ENCODE measurements at regions not wholly inside any gene's neighbourhood (a gene's known extent, or its start where the extent isn't known, plus 50 kb on each side); places are given as distances from the start of the nearest gene placed in this dataset.
"Not testable (repeated sequence)": the region's sequence is repeated elsewhere in the genome, so short reads cannot be mapped to it uniquely, and the experiment has no call there.

DNA sequence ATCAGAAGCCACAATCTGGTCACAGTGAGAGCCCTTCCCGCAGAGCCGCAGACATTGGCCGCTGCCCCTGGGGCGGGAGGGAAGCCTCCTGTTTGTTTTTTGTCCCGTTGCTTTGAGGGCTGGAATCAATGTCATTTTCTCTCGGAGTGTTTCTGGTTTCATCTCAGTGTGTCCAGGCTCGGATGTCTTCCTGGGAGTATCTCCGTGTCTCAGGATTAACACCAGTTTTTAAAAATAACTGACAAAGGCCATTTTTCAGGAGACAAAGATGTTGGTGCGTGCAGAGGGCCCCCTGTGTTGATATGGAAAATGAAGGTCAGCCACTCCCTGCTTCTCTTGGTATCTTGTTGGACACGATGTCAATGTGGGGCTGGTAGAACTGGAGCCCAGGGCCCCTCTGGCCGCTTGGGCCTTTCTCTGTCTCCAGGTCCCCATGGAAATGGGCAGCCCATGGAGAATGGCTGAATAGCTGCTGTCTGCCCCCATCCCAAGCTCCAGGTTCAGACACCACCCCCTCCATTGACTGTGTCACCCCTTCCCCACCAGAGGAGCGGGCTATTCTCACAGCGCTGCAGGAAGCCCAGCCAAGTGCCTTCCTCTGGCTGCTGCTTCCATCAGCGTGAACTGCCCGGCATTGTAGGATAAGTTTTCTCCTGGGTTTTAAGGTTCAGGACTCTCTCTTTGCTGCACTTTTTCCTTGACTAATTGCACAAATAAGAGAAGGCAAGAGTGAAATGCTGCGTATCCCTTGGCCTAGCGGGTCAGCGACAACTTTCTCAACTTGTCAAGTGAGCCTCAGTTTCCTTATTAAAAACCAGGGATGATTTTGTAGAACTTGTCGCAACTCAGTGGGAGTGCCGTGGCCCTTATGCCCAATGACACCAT, 72.2 kb upstream of the METTL9 start:
- H3K4me3 ChIP-seq (ENCODE audit: low read depth in 1 of 2, low read length in 2 of 2): no peak overlapping the region
- H3K27ac ChIP-seq (ENCODE audit: low read depth, low read length): no peak overlapping the region

DNA sequence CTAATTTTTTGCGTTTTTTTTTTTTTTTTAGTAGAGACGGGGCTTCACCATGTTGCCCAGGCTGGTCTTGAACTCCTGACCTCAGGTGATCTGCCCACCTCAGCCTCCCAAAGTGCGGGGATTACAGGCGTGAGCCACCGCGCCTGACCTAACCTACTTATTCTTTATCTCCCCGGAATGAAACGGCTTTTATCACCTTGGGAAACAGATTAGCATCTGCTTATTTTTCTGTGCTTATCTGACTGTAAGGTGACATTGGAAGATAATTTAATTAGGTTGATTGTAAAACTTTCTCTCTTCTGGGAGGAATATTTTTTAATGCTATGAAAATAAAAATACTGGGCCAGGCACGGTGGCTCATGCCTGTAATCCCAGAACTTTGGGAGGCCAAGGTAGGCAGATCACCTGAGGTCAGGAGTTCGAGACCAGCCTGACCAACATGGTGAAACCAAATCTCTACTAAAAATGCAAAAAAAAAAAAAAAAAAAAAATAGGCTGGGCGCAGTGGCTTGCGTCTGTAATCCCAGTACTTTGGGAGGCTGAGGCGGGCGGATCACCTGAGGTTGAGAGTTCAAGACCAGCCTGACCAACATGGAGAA, 70.2 kb upstream of the METTL9 start:
- not testable (repeated sequence) for H3K27me3 ChIP-seq (ENCODE audit: control insufficient read depth in 1 of 2, insufficient read depth in 2 of 2, low read length in 2 of 2); H3K4me1 ChIP-seq (ENCODE audit: insufficient read depth, low read length); H3K9me3 ChIP-seq (ENCODE audit: low read length); H3K9ac ChIP-seq (ENCODE audit: low read length); H3K27ac ChIP-seq (ENCODE audit: low read depth, low read length); H3K4me3 ChIP-seq (ENCODE audit: low read depth in 1 of 2, low read length in 2 of 2); H3K36me3 ChIP-seq (ENCODE audit: insufficient read depth, low read length)

More for the DNA sequence above, 72.2 kb upstream of the METTL9 start:
- Histone ChIP-seq H3K9ac (ENCODE audit: low read length) (no peak overlapping the region), H3K36me3 (ENCODE audit: insufficient read depth, low read length) (no peaks in the 10 kb centered on the region), H3K4me1 (ENCODE audit: insufficient read depth, low read length) (no peaks in the 10 kb centered on the region), H3K9me3 (ENCODE audit: low read length) (no peaks in the 10 kb centered on the region), H3K27me3 (ENCODE audit: control insufficient read depth in 1 of 2, insufficient read depth in 2 of 2, low read length in 2 of 2) (no peaks in the 10 kb centered on the region)

DNA sequence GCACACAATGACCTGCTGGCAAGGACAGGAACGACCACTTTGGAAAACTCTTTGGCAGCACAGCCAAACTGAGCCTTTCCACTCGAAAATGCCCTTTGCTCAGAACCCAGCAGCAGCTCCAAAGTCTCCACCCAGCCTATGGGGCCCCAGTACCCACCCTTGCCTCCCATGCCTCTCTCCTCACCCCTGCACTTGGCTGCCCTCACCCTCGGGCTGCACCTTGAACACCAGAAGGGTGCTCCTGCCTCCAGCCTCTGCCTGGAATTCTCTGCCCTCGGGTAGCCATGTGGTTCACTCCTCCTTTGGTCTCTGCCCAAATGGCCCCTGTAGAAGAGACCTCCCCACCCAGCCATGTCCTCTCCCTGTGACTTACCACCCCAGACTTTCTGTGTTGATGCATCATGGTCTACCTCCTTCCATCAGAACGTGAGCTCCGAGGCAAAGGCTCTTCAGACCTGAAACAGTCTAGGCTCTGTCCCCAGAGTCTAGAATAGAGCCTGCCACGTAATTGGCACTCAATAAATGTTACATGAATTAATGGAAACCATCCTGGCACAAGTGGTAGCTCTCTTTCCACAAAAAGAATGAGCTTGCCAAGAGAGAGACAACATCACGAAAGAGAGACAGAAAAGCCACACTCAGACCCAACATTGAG, 68.5 kb upstream of the METTL9 start:
- H3K4me1 ChIP-seq (ENCODE audit: insufficient read depth, low read length); H3K4me3 ChIP-seq (ENCODE audit: low read depth in 1 of 2, low read length in 2 of 2); H3K9ac ChIP-seq (ENCODE audit: low read length); H3K27ac ChIP-seq (ENCODE audit: low read depth, low read length); H3K36me3 ChIP-seq (ENCODE audit: insufficient read depth, low read length); H3K27me3 ChIP-seq (ENCODE audit: control insufficient read depth in 1 of 2, insufficient read depth in 2 of 2, low read length in 2 of 2); H3K9me3 ChIP-seq (ENCODE audit: low read length): not testable (repeated sequence)

DNA sequence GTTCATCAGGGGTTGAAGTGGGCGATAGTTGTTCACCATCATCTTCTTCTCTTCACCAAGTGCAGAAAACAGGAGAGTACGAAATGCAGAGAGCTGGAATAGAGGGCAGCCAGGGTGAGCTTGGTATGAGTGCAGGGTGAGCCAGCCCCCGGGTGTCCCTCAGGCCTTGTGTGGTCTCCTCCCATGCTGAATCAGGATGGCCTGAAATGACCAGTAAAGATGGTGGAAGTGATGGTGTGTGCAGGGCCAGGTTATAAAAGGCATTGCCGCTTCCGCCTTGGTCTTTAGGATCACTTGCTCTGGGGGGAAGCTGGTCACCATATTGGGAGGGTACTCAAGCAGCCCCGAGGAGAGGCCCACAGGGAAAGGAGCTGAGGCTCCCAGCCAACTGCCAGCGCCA, 66.4 kb upstream of the METTL9 start:
- not testable (repeated sequence) for H3K9me3 ChIP-seq (ENCODE audit: low read length); H3K36me3 ChIP-seq (ENCODE audit: insufficient read depth, low read length); H3K4me1 ChIP-seq (ENCODE audit: insufficient read depth, low read length); H3K27me3 ChIP-seq (ENCODE audit: control insufficient read depth in 1 of 2, insufficient read depth in 2 of 2, low read length in 2 of 2); H3K4me3 ChIP-seq (ENCODE audit: low read depth in 1 of 2, low read length in 2 of 2); H3K27ac ChIP-seq (ENCODE audit: low read depth, low read length); H3K9ac ChIP-seq (ENCODE audit: low read length)

DNA sequence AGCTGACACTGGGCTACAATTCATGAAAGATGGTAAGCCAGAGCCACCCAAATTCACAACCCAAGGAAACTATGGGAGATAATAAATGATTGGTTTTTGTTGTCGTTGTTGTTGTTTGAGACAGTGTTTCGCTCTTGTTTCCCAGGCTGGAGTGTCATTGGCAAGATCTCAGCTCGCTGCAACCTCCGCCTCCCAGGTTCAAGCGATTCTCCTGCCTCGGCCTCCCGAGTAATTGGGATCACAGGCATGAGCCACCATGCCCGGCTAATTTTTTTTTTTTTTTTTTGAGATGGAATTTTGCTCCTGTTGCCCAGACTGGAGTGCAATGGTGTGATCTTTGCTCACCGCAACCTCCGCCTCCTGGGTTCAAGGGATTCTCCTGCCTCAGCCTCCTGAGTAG, 65.9 kb upstream of the METTL9 start:
- H3K9me3 ChIP-seq (ENCODE audit: low read length); H3K27me3 ChIP-seq (ENCODE audit: control insufficient read depth in 1 of 2, insufficient read depth in 2 of 2, low read length in 2 of 2); H3K27ac ChIP-seq (ENCODE audit: low read depth, low read length); H3K9ac ChIP-seq (ENCODE audit: low read length); H3K36me3 ChIP-seq (ENCODE audit: insufficient read depth, low read length); H3K4me1 ChIP-seq (ENCODE audit: insufficient read depth, low read length); H3K4me3 ChIP-seq (ENCODE audit: low read depth in 1 of 2, low read length in 2 of 2): not testable (repeated sequence)

DNA sequence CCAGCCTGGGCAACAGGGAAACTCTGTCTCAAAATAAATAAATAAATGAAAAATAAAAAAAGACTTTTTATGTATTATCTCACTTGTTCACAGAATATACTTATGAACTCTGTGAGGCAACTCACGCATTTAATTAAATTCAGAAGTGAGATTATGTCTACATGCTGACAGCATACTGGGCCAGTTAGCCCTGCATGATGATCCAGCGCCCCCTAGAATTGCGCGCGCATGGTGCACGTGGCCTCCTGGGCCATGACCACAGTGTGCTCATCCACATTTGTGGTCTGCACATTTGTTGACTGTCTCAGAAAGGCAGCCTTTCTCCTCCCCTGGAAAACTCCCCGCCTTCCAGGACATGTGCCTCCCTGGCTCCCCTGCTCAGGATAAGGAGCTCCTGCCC, 64.8 kb upstream of the METTL9 start:
- H3K4me1 ChIP-seq (ENCODE audit: insufficient read depth, low read length); H3K9me3 ChIP-seq (ENCODE audit: low read length); H3K9ac ChIP-seq (ENCODE audit: low read length): not testable (repeated sequence)

DNA sequence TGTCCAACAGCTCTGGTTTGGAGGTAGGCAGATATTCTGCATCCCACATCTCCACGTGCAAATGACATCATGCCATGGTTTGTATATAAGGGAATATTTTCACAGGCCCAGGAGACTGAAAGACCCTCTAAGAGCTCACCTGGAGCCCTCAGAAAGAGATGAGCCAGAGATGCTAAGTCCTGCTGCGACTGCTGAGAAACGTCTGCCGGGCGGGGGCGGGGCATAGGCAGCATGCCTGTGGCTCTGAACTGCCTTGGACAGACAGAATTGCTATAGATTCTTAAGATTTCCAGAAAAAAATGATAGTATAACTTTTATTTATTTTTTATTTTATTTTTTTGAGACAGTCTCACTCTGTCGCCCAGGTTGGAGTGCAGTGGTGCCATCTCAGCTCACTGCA, 64.2 kb upstream of the METTL9 start:
- not testable (repeated sequence) for H3K4me3 ChIP-seq (ENCODE audit: low read depth in 1 of 2, low read length in 2 of 2); H3K27ac ChIP-seq (ENCODE audit: low read depth, low read length); H3K9ac ChIP-seq (ENCODE audit: low read length); H3K4me1 ChIP-seq (ENCODE audit: insufficient read depth, low read length); H3K9me3 ChIP-seq (ENCODE audit: low read length); H3K27me3 ChIP-seq (ENCODE audit: control insufficient read depth in 1 of 2, insufficient read depth in 2 of 2, low read length in 2 of 2); H3K36me3 ChIP-seq (ENCODE audit: insufficient read depth, low read length)

More for the DNA sequence above, 64.8 kb upstream of the METTL9 start:
- not testable (repeated sequence) for H3K27me3 ChIP-seq (ENCODE audit: control insufficient read depth in 1 of 2, insufficient read depth in 2 of 2, low read length in 2 of 2); H3K4me3 ChIP-seq (ENCODE audit: low read depth in 1 of 2, low read length in 2 of 2); H3K27ac ChIP-seq (ENCODE audit: low read depth, low read length); H3K36me3 ChIP-seq (ENCODE audit: insufficient read depth, low read length)

DNA sequence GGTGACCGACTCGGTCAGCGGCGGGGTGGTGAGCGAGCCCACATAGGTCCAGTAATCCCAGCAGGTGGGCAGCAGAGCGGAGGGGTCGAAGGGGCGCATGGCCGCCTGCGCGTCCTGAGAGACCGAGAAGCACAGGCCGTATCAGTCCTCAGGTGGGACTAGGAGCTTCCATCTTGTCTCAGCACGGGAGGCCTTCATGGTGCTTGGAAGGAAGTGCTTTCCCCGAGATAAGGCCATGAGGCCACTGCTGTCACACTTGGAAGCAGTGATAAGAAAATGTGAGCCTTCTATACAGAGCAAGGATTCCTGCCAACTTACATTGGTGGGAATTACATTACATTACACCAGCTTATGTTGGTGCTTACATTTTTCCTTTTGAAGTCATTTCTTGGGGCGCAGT, 62.6 kb upstream of the METTL9 start:
- not testable (repeated sequence) for H3K4me3 ChIP-seq (ENCODE audit: low read depth in 1 of 2, low read length in 2 of 2); H3K27ac ChIP-seq (ENCODE audit: low read depth, low read length); H3K4me1 ChIP-seq (ENCODE audit: insufficient read depth, low read length); H3K9me3 ChIP-seq (ENCODE audit: low read length); H3K36me3 ChIP-seq (ENCODE audit: insufficient read depth, low read length); H3K27me3 ChIP-seq (ENCODE audit: control insufficient read depth in 1 of 2, insufficient read depth in 2 of 2, low read length in 2 of 2); H3K9ac ChIP-seq (ENCODE audit: low read length)

DNA sequence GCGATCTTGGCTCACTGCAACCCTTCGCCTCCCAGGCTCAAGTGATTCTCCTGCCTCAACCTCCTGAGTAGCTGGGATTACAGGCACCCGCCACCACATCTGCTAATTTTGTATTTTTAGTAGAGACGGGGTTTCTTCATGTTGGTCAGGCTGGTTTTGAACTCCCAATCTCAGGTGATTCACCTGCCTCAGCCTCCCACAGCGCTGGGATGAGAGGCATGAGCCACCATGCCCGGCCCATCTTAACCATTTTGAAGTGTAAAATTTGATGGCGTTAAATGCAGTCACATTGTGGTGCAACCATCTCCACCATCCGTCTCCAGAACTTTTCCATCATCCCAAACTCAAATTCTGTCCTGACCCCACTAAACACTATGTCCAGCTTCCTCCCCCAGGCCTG, 61.8 kb upstream of the METTL9 start:
- not testable (repeated sequence) for H3K4me1 ChIP-seq (ENCODE audit: insufficient read depth, low read length); H3K36me3 ChIP-seq (ENCODE audit: insufficient read depth, low read length); H3K27ac ChIP-seq (ENCODE audit: low read depth, low read length); H3K27me3 ChIP-seq (ENCODE audit: control insufficient read depth in 1 of 2, insufficient read depth in 2 of 2, low read length in 2 of 2); H3K9ac ChIP-seq (ENCODE audit: low read length); H3K4me3 ChIP-seq (ENCODE audit: low read depth in 1 of 2, low read length in 2 of 2); H3K9me3 ChIP-seq (ENCODE audit: low read length)

DNA sequence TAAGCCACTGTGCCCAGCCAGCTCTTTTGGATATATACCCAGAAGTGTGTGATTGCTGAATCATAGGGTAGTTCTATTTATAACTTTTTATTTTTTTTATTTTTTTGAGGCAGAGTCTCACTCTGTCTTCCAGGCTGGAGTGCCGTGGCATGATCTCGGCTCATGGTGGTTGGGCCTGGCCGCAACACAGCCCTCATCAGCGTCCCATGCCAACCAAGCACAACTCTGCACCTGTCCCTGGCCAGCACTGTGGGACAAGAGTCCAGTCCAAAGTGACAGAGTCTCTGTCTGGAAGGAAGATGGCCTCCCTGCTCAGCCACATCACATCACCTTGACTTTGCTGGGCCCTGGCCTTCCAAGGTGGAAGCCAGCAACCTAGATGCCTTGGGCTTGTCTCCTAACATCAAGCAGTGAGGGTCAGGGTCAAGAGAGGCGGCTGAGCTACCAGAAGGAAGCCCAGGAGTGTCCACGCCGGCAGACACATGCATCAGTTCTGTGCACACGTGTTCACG, 60.2 kb upstream of the METTL9 start:
- H3K36me3 ChIP-seq (ENCODE audit: insufficient read depth, low read length); H3K27me3 ChIP-seq (ENCODE audit: control insufficient read depth in 1 of 2, insufficient read depth in 2 of 2, low read length in 2 of 2); H3K4me3 ChIP-seq (ENCODE audit: low read depth in 1 of 2, low read length in 2 of 2); H3K9me3 ChIP-seq (ENCODE audit: low read length); H3K27ac ChIP-seq (ENCODE audit: low read depth, low read length); H3K9ac ChIP-seq (ENCODE audit: low read length); H3K4me1 ChIP-seq (ENCODE audit: insufficient read depth, low read length): not testable (repeated sequence)

DNA sequence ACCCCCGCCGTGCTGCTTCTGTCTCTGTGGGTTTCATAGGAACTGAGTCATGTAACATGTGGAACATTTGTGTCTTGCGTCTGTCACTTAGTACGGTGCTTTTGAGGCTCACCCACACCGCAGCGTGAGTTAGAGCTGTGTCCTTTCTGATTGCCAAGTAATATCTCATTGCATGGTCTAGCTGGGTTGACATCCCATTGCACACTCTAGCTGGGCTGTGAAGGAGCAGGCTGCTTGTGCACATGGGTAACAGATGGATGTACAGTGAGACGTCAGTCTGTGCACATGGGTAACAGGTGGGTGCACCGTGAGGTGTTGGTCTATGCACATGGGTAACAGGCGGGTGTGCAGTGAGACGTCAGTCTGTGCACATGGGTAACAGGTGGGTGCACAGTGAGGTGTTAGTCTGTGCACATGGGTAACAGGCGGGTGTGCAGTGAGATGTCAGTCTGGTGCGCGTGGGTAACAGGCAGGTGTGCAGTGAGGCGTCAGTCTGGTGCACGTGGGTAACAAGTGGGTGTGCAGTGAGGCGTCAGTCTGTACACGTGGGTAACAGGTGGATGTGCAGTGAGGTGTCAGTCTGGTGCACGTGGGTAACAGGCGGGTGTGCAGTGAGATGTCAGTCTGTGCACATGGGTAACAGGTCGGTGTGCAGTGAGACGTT, 58.5 kb upstream of the METTL9 start:
- not testable (repeated sequence) for H3K4me1 ChIP-seq (ENCODE audit: insufficient read depth, low read length); H3K4me3 ChIP-seq (ENCODE audit: low read depth in 1 of 2, low read length in 2 of 2); H3K36me3 ChIP-seq (ENCODE audit: insufficient read depth, low read length); H3K27ac ChIP-seq (ENCODE audit: low read depth, low read length); H3K9ac ChIP-seq (ENCODE audit: low read length); H3K27me3 ChIP-seq (ENCODE audit: control insufficient read depth in 1 of 2, insufficient read depth in 2 of 2, low read length in 2 of 2); H3K9me3 ChIP-seq (ENCODE audit: low read length)
